Stimulated activated effector memory CD8-positive, alpha-beta T cell treated with anti-CD3 and anti-CD28 coated beads, Interleukin-12 subunit alpha, Interleukin-12 subunit beta, amount 100 ng/mL, for 72 hours (primary cell): ENCODE measurements at regions not wholly inside any gene's neighbourhood (a gene's known extent, or its start where the extent isn't known, plus 50 kb on each side); places are given as distances from the start of the nearest gene placed in this dataset.

Source experiments
- ATAC-seq: fragments of 150-1000 bp; cut with Tn5 transposase; 2 replicates; pipeline ENCODE4 v1.10.0; 2021
- DNase-seq, 2 donors: peaks; one replicate each; pipeline ENCODE4 v3.0.0; 2021 to 2022; ENCODE audit warnings: low spot score in 2 of 2
- H3K27ac Mint-ChIP-seq: one replicate; pipeline ENCODE4 v1.8.0; 2022; ENCODE audit warnings: mild to moderate bottlenecking, mixed read lengths
- H3K36me3 Mint-ChIP-seq: one replicate; pipeline ENCODE4 v1.8.0; 2022; ENCODE audit warnings: mild to moderate bottlenecking, mixed read lengths
- H3K4me1 Mint-ChIP-seq: one replicate; pipeline ENCODE4 v1.8.0; 2022; ENCODE audit warnings: mixed read lengths
- H3K4me3 Mint-ChIP-seq: one replicate; pipeline ENCODE4 v1.8.0; 2022; ENCODE audit warnings: mild to moderate bottlenecking, mixed read lengths
- H3K9me3 Mint-ChIP-seq: one replicate; pipeline ENCODE4 v1.8.0; 2022; ENCODE audit warnings: mixed read lengths

DNA sequence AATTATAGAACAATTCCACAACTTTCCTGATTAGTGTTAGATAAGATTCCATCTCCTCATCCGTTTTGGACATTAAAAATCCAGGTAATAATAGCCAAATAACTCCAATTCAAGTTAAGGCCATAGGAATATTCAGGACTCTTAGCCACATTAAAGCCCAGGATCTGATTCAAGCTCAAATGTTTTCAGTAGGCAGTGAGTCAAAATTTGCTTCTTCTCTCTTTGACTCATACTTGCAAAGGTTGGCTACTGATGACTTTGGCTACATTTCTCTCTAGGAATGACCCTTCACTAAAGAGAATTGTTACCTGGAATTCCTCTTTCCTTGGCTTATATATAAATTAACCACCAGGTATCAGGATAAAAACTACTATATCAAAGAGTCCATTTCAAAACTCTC lies 354.9 kb upstream of the HS3ST1 start:
- Mint-ChIP-seq H3K4me3 (no peak overlapping the region), H3K27ac (no peak overlapping the region), H3K9me3 (peaks cover 2% of the 10 kb centered on the region), H3K4me1 (no peaks in the 10 kb centered on the region), H3K36me3 (no peaks in the 10 kb centered on the region)
- ATAC-seq: no peak
- no peak for DNase-seq

DNA sequence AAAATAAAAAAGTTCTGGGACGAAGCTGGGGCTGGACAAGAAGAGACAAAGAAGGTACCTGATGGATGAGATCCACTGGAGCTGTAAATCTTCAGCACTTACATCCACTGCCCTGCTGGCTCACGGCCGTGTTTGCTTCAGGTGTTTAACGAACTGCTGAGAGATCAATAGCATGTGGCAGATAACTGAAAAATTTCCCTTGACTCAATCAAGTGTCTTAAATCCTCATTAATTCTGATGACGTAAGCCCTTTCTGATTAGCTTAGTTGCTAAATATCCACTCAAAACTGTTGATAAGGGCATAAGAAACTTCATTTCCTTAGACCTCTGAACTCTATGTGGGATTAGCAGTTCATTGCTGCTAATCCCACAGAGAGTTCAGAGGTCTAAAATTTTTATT lies 354.2 kb upstream of the HS3ST1 start:
- Mint-ChIP-seq H3K36me3 (no peaks in the 10 kb centered on the region), H3K9me3 (peaks cover 2% of the 10 kb centered on the region), H3K4me1 (no peaks in the 10 kb centered on the region), H3K27ac (no peak overlapping the region), H3K4me3 (no peak overlapping the region)
- ATAC-seq (no peak), DNase-seq (no peak)

DNA sequence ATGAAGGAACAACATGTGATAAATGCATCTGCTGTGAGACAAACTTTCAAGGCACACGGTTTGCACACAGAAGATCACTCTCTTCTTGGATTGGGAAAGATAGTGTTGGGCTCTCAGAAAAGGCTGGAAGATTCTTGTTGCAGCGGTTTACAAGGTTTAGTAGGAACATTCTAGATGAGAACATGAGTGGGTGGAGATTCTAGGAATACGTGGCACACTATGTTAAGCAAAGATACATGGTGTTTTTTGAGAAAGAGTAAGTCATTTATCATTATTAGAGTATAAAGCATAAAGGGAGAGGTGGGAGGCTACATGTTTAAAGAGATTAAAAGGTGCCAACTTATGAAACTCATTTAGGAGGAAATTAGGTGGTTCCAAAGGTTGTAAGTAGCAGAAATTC lies 348.8 kb upstream of the HS3ST1 start:
- ATAC-seq: no peak
- Mint-ChIP-seq H3K4me1 (no peaks in the 10 kb centered on the region), H3K36me3 (no peaks in the 10 kb centered on the region), H3K27ac (no peak overlapping the region), H3K9me3 (peaks cover 2% of the 10 kb centered on the region), H3K4me3 (no peak overlapping the region)
- no peak for DNase-seq

DNA sequence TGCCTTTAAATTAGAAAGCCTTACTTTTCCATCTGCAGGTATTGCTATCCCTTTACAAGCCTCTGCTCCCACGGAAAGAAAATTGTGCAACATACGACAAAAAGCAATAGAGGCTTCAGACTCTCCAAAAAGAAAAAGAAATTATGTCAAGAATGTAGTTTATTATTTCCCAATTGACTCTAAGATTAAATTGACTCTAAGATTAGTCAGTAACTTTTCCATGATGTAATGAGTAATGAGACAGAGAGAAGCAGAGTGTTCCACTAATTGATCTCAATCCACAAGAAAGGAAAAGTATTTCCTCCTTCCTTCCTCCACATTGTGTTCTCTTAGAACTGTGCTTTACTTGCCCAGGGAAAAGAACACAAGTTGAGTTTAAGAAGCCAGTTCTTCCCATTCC lies 345.7 kb upstream of the HS3ST1 start:
- Mint-ChIP-seq H3K4me3 (no peak overlapping the region), H3K36me3 (no peaks in the 10 kb centered on the region), H3K9me3 (no peaks in the 10 kb centered on the region), H3K4me1 (no peaks in the 10 kb centered on the region), H3K27ac (no peak overlapping the region)
- ATAC-seq (no peak), DNase-seq (no peak)

DNA sequence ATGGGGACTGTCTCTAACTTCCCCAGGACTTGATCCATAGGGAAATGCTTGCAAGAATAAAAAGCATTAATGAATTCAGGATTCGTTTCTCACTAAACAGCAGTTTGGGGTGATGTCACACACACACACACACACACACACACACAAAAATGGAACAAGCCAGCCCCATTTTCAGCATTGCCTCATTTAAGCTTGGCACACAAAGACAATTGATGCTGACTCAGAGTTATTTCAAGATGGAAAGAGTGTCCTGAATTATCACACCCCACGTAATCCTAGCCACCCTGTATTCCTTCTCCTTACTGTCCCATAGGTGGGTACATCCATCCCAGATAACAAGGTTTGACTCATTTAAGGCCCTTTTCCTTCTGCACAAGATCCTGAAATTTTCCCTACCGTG lies 345.1 kb upstream of the HS3ST1 start:
- Mint-ChIP-seq H3K9me3 (no peaks in the 10 kb centered on the region), H3K27ac (no peak overlapping the region), H3K4me3 (no peak overlapping the region), H3K4me1 (no peaks in the 10 kb centered on the region), H3K36me3 (no peaks in the 10 kb centered on the region)
- ATAC-seq: no peak
- DNase-seq: no peak

DNA sequence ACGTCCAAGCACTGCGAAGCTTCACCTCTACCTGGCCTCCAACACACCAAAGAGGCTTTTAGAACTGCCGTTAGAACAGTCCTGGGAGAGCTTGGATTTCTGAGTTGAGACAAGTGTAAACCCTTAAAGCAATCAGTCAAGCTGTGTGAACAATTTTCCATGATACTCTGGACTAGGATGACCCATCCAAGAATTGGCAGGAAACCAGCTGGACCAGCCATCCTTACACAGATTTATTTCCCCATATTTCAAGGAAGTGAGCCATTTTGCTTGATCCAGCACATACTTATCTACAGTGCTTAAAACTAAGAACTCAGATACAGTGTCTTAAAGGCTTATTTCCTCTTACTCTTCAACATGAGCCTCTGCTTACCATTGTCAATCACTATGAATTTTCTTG lies 340.7 kb upstream of the HS3ST1 start:
- H3K9me3 Mint-ChIP-seq: no peaks in the 10 kb centered on the region

DNA sequence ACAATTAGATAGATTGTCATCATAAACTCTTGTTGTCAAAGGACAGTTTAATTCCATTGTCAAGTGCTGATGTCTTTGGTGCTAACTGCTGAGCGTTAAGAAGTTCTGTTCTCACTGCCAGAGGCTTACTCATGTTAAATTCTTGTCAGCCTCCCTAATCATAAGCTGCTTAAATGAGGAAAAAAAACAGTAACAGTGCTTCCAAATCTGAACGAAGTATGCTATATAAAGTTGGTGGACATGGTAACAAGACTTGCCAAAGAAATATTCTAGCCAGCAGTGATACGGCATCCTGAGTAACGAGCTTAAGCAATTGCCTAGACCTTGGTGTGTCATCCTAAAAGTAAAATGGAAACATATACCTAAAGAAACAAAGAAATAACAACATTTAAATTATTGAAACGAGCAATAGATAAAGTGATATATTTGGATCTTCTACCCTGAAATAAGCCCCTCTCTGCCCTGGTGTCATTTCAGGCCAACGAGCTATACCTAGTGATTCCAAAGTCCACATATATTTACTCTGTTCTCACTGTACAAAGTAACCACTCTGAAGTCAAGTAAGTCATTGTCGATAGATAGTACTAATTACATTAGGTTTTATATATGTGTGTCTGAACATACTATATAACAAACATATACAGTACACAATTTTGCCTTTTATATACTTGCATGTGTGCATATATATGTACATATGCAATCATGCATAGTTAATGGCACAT lies 339.7 kb upstream of the HS3ST1 start:
- Mint-ChIP-seq H3K4me1 (no peaks in the 10 kb centered on the region), H3K4me3 (no peak overlapping the region), H3K36me3 (no peaks in the 10 kb centered on the region), H3K27ac (no peak overlapping the region), H3K9me3 (no peaks in the 10 kb centered on the region)
- no peak for DNase-seq
- no peak for ATAC-seq

More for the DNA sequence above, 340.7 kb upstream of the HS3ST1 start:
- Mint-ChIP-seq H3K4me1 (no peaks in the 10 kb centered on the region), H3K4me3 (no peak overlapping the region), H3K27ac (no peak overlapping the region), H3K36me3 (no peaks in the 10 kb centered on the region)
- no peak for ATAC-seq
- no peak for DNase-seq

DNA sequence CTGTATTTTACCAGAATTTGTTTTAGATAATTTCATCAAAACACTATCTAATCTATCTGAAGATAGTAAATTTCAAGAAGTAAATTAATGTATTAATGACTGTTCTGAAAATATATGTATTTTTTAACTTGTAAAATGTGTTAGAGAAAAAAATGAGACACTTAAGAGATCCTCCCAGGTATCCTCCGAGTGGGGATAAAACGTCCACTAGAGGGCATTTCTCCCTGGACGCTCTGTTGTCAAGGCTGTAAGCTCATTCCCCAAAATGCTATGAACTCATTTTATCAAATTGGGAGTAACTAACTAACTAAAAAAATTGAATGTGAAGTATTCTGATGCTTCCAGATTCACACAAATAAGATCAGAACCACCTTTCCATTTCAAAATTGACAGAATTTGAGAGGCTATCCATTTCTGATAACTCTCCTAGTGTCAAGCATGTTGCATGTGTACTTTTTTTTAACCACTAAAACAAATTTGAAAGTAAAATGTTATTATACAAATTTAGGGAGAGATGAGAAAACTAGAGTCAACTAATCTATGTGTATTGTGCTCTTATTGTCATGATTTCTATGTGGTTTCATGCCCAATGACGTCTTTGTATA lies 337.3 kb upstream of the HS3ST1 start:
- no peak for DNase-seq
- Mint-ChIP-seq H3K27ac (no peak overlapping the region), H3K4me1 (no peaks in the 10 kb centered on the region), H3K9me3 (no peaks in the 10 kb centered on the region), H3K4me3 (no peak overlapping the region), H3K36me3 (no peaks in the 10 kb centered on the region)
- ATAC-seq: no peak

DNA sequence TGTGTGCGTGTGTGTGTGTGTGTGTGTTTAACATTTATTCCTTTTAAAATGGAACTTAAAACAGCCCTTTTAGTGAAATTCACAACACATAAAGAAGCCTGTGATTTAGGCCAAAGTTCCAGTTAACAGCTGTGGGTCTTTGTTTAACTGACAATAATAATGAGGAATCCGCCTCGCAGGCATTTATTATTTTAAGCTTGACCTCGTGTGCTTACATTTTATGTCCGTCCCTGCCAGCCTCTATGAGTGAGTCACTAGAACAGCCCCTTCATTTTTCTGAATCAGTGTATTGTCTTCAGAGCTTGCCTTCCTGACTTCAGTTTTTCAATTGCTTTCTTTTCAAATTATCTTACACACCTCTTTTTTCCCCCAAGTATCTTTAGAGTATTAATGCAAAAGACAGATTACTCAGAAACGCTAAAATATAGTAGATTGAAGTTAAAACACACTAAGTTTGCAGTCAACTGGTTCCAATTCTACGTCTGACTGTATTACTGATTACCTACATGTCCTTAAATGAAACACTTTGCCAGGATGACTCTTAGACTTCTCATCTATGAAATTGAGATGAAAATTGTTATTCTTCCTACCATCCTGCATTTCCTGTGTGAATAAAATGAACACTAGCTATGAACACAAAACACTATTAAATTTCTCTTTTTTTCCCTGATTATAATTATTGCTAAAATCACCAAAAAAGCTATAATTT lies 319.6 kb upstream of the HS3ST1 start:
- no peak overlapping the region for H3K27ac Mint-ChIP-seq
- H3K36me3 Mint-ChIP-seq: no peaks in the 10 kb centered on the region
- H3K9me3 Mint-ChIP-seq: peaks cover 11% of the 10 kb centered on the region
- no peak overlapping the region for H3K4me3 Mint-ChIP-seq
- no peak for ATAC-seq
- no peak for DNase-seq
- no peaks in the 10 kb centered on the region for H3K4me1 Mint-ChIP-seq

DNA sequence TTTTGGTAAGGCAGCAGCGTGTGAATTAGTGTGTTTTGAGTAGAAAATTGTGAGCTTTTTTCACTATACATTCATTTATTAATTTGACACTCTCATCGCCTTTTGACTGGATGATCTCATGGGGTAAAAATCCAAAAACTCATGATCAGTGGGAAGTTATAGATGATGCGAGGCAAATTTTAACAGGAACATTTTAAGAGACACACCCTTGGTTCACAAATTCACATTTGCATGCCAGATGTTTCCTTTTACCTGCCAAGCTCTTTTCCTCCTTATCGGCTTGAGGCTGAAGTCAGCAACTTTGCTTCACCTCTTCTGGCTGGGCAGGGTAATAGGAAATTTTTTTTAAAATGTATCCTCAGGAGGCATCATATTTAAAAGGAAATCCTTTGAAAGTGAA lies 318.0 kb upstream of the HS3ST1 start:
- no peak overlapping the region for H3K27ac Mint-ChIP-seq
- H3K9me3 Mint-ChIP-seq: peaks cover 8% of the 10 kb centered on the region
- no peaks in the 10 kb centered on the region for H3K36me3 Mint-ChIP-seq
- H3K4me1 Mint-ChIP-seq: no peaks in the 10 kb centered on the region
- H3K4me3 Mint-ChIP-seq: no peak overlapping the region
- DNase-seq (no peak), ATAC-seq (no peak)

DNA sequence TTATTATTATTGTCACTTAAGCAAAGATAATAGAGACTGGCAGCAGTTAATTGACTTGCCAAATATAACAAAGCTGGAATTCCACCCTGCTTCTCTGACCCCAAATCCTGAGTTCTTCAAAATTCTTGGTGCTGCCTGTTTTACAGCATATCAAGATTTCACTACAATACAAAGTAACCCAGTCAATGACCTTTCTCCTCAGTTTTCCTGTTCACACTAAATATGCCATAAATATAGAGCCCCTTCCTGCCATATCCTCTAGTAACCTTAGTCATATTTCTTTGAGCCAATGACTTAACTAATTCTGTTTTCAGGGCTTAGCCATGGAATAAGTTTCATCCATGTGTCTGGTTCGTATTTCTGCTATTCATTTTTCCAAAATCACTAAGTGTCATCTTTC lies 315.3 kb upstream of the HS3ST1 start:
- no peaks in the 10 kb centered on the region for H3K4me1 Mint-ChIP-seq
- peaks cover 4% of the 10 kb centered on the region for H3K9me3 Mint-ChIP-seq
- H3K36me3 Mint-ChIP-seq: no peaks in the 10 kb centered on the region
- H3K27ac Mint-ChIP-seq: no peak overlapping the region
- DNase-seq (no peak), ATAC-seq (no peak)
- no peak overlapping the region for H3K4me3 Mint-ChIP-seq

DNA sequence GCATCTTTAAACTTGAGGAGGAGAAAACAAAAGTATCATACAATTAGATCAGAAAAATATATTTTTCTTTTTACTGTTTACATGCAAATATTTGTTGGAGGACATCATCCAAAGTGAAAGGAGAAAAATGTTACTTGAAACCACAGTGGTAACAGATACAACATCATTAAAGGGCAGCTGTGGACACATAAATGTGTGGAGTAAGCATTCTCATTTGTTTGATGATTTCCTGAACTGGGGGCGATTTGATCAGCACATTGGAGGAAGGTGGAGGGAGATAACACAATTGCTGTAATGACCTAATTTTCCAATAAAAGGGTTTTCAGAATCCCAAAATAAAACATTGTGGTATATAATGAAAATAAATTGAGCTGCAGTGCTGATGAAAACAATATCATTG lies 314.5 kb upstream of the HS3ST1 start:
- Mint-ChIP-seq H3K4me3 (no peak overlapping the region), H3K27ac (no peak overlapping the region), H3K4me1 (no peaks in the 10 kb centered on the region), H3K36me3 (no peaks in the 10 kb centered on the region), H3K9me3 (peaks cover 4% of the 10 kb centered on the region)
- ATAC-seq (no peak), DNase-seq (no peak)

DNA sequence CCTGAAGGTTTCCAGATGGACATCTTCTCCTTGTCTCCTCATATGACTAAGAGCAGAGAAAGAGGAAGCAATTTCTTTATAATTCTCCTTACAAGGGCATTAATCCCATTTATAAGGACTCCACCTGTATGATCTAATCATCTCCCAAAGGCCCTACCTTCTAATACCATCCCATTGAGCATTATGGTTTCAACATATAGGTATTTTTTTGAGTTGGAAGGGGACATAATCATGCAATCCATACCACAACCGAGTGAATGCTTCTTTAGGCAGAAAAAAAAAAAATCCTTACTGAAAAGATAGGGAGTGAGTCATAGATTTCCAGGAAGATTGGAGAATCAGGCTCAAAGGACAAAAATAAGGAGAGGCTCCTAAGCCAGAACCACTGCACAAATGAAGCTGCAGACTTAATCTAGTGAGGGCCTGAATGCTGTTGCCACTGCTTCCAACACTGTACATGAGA lies 312.5 kb upstream of the HS3ST1 start:
- peaks cover 8% of the 10 kb centered on the region for H3K9me3 Mint-ChIP-seq
- DNase-seq (no peak), ATAC-seq (no peak)
- H3K4me1 Mint-ChIP-seq: no peaks in the 10 kb centered on the region
- no peaks in the 10 kb centered on the region for H3K36me3 Mint-ChIP-seq
- no peak overlapping the region for H3K4me3 Mint-ChIP-seq
- H3K27ac Mint-ChIP-seq: no peak overlapping the region

DNA sequence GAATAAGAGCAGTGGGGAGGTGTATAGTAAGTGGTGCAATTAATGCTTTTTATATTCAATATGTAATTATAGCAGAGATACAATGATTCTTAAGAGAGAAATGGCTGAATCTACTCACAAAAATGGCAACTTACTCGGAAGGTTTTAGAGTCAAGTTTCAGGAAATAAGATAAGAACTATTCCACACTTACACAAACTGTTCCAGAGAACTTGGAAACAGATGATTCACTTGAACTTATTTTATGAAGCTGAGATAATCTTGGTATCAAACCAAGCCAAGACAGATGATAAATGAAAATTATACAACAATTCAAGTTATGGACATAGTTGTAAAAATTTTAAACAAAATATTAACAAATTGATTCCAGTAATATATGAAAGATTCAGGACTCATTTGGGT lies 311.3 kb upstream of the HS3ST1 start:
- H3K36me3 Mint-ChIP-seq: no peaks in the 10 kb centered on the region
- no peaks in the 10 kb centered on the region for H3K4me1 Mint-ChIP-seq
- DNase-seq (no peak), ATAC-seq (no peak)
- H3K27ac Mint-ChIP-seq: no peak overlapping the region
- H3K4me3 Mint-ChIP-seq: no peak overlapping the region
- H3K9me3 Mint-ChIP-seq: peaks cover 4% of the 10 kb centered on the region

DNA sequence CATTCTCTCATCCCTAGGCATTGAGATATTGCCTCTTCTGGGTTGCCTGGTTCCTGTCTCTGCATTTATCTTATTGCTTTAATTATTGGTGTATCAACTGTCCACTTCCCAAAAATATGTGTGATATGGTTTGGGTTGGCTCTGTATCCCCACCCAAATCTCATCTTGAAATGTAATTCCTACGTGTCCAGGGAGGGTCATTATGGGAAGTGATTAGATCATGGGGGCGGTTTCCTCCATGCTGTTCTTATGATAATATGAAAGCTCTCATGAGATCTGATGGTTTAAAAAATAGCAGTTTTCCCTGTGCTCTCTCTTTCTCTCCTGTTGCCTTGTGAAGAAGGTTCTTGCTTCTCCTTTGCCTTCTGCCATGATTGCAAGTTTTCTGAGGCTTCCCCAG lies 308.3 kb upstream of the HS3ST1 start:
- no peak for ATAC-seq
- Mint-ChIP-seq H3K9me3 (peaks cover 4% of the 10 kb centered on the region), H3K4me3 (no peak overlapping the region), H3K4me1 (no peaks in the 10 kb centered on the region), H3K27ac (no peak overlapping the region), H3K36me3 (no peaks in the 10 kb centered on the region)
- DNase-seq: no peak

DNA sequence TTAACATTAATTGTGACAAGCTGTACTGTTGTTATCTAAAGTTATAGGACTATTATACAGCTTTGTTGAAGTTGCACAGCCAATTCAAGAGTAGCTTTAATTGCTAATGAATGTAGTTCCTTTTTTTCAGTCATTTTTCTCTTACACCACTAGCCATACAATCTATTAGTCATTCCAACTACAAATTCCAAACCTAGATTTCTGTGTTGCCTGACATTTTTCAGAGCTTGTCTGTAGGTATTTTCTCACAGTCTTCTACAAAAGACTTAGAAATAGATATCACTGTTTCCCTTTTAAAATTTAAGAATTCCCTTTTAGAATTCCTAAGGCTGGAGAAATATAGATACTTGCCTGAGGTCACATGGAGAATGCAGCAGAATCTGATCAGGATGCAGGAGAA lies 307.0 kb upstream of the HS3ST1 start:
- H3K4me3 Mint-ChIP-seq: no peak overlapping the region
- no peak for DNase-seq
- no peaks in the 10 kb centered on the region for H3K36me3 Mint-ChIP-seq
- H3K27ac Mint-ChIP-seq: no peak overlapping the region
- no peaks in the 10 kb centered on the region for H3K4me1 Mint-ChIP-seq
- peaks cover 4% of the 10 kb centered on the region for H3K9me3 Mint-ChIP-seq
- no peak for ATAC-seq
